NCI-H146 treated with DMSO at 0.1 percent for 48 hours (cell line): ENCODE measurements at regions not wholly inside any gene's neighbourhood (a gene's known extent, or its start where the extent isn't known, plus 50 kb on each side); places are given as distances from the start of the nearest gene placed in this dataset.

Experiments
- DNase-seq: peaks from one replicate; lab custom pipeline; 2025; ENCODE audit not compliant: unreplicated experiment; lab: John Stamatoyannopoulos, UW

- peak; percentile 45 for DNase-seq
These were observed 90.5 kb downstream of the ENGASE start for GRCh38 chr17:79164913-79165695.

GRCh38 chr17:79164408-79164807 is 89.8 kb downstream of the ENGASE start:
- no peak for DNase-seq

GRCh38 chr17:79163071-79163470 is 88.4 kb downstream of the ENGASE start:
- DNase-seq = no peak

- DNase-seq = no peak
These were observed 87.7 kb downstream of the ENGASE start for GRCh38 chr17:79162012-79162963.

DNA sequence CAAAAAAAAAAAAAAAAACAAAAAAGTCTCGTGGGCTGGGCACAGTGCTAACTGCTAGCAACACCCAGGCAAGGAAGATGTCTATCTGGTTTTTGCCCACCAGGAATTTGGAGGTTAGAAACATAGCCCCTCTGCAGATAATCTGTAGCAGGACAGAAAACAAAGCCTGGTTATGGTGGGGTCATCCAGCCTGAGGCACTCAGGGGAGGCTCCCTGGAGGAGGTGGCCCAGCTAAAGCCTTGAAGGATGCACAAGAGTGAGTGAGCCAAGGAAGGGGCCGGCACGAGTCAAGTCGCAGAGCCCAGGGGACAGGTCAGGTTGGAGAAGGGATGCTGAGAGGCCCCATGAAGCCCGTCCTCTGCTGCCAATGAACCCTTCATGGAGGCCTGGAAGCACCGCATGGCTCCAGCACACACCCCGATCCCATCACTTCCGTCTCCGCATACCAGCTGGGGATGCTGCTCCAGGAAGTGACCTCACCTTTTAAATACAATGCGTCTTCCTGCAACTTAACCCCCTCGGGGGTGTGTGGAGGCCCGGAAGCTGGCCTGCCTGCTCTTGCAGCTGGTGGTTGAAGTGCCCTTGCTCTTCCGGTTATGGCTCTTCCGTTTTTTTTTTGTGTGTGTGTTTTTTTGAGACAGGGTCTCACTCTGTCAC is 86.5 kb downstream of the ENGASE start:
- DNase-seq = no peak

- DNase-seq = no peak
These were observed 85.3 kb downstream of the ENGASE start for GRCh38 chr17:79159926-79160325.

DNA sequence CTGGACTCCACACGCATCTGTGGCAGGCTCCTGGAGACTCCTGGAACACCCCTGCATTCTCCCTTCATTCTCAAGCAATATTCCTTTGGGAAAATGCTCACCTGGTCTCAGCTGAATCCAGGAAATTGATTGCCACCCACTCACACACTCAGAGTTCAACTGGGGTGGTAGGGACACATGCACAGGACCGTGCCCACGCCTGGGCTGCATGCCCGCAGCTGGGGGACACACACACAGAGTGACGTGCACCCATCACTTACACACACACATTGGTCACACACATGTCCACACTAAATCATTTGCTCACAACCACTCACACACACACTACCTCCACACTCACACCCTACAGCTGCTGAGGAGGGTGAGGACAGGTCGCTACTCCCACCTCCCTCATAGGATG is 84.8 kb downstream of the ENGASE start:
- DNase-seq = no peak

DNA sequence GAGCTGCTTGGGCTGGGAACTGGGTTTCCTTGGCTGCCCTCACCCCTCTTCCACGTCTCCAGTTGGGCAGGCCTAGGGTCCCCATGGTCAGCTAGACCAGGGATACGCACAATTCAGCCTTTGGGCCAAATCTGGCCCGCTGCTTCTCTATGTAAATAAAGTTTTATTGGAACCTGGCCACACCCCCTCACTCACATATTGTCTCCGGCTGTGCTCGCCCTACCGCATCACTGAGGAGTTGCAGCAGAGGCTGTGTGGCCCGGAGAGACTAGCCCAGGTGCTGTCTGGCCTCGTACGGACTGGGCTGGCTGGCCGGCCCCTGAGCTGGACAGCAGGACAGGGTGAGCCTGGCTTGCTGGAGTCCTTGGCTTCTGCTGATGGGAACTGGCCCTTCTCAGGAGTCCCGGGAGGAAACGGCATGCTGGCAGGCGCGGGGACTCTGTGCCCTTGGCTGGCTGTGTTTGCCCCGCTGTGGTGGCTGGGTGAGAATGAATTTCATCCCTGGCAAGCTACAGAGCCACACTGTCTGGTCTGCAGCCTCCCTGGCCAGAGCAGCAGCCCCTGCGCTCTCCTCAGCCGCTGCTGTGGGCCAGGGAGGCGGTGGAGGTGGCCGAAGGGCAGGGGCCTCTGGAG is 82.0 kb downstream of the ENGASE start:
- no peak for DNase-seq

GRCh38 chr17:79155701-79156100 is 81.1 kb downstream of the ENGASE start:
- DNase-seq = no peak

DNA sequence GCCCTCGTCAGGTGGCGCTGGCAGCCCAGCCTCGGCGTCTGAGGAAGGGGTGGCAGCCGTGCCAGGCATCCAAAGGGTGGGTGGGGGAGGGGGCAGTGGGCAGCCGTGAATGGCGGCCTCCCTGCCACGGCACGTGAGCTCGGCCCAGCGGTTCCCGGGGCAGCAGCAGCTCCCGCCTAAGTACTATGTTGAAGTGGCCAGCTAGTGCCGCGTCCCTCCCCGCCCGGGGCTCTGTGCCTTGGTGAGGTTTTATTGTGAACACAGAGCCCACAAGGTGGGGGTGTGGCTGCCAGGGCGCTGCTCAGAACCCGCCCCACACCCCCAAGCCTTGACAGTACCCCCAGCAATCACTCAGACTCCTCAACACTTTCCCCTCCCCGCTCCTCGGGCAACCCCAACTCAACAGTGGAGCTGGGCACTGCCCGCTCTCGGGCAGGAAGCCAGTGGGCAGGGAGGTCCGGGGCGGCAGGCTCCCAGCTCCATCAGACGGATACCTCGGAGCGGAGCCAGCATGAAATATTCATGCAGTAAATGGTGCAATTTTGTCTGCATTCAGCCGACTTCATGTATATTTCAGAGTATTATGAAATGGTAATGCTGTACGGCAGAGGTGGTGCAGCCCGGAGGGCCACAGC is 80.4 kb downstream of the ENGASE start:
- DNase-seq = no peak

DNA sequence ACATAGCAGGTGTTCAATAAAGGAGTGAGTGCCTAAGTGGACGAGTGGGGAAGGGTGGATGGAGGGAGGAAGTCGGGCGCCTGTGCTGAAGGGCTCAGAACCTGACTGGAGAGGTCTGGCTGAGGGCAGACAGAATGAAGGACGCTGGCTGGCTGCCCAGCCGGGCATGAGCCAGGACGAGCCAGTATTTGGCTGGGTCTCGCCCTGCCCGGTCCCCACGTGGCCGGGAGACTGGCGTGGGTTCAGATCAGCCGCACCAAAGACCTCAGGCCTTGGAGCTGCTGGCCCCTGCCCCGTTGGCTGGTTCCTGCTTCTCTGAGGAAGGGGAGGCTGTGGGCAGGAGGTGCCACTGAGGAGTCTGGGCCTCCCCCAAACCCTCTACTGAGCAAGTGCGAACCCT is 79.8 kb downstream of the ENGASE start:
- DNase-seq = no peak

GRCh38 chr17:79153367-79154130 is 78.9 kb downstream of the ENGASE start:
- no peak for DNase-seq

- no peak for DNase-seq
These were observed 78.0 kb downstream of the ENGASE start for GRCh38 chr17:79152636-79153035.

DNA sequence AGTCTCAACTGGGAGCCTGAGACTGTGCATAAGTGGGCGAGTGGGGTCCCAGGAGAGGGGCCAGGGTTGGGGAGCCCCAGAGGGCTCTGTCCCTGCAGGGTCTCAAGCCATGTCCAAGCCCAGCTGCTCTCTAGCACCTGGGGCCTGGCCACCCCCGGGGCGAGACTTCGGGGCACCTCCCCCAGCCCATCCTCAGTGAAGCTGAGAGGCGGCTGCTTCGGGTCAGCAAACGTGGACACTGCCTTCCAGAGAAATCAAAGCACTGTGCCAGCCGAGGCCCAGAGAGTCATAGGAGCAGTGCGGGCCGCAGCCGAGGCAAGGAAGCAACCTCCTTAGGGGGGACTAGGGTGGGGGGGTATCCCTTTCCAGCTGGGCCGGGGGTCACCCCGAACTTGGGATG is 77.5 kb downstream of the ENGASE start:
- DNase-seq = no peak

GRCh38 chr17:79150799-79151198 is 76.2 kb downstream of the ENGASE start:
- DNase-seq = no peak

GRCh38 chr17:79150035-79150733 is 75.6 kb downstream of the ENGASE start:
- no peak for DNase-seq

- no peak for DNase-seq
These were observed 74.0 kb downstream of the ENGASE start for GRCh38 chr17:79148584-79148983.

GRCh38 chr17:79147746-79148506 is 73.3 kb downstream of the ENGASE start:
- DNase-seq = no peak

DNA sequence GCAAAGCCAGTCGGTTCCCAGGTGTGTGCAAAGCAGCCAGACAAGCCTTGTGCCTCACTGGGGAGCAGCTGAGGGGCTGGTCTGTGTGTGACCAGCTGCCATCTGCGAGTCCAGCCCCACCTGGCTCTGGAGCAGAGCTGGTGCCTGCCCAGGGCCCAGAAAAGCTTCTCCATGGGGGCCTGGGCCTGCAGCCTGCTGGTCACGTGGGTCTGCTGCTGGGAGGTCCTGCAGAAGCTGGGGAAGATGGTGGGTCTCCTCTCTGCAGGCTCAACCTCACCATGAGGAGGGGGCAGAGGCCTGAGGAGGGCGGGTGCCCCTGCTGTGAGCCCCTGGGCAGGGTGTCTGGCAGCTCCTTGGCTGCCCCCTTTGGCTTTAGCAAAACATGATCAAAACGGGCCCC is 71.9 kb downstream of the ENGASE start:
- no peak for DNase-seq
